ENCODE measurements at regions not wholly inside any gene's neighbourhood (a gene's known extent, or its start where the extent isn't known, plus 50 kb on each side); places are given as distances from the start of the nearest gene placed in this dataset.

DNA sequence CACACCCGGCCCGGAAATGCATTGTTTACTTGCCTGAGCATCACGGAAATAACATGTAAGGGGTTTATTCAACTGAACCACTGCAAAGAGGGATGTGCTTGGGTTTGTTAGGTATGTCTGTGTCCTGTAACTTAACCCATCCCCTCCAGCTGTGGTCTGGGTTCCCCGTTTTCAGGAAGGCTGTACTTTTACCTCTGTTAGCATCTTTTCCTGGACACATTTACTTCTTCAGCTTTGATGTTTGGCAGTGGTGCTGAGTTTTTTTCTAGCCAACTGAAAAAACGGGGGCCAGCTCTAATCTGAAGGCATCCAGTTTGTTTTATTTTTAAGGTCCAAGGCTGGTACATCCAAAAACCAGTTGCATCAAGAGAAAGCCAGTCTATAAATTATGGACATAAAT is 561.8 kb downstream of the BNC2 start:
- TF ChIP-seq, protein P1, sequence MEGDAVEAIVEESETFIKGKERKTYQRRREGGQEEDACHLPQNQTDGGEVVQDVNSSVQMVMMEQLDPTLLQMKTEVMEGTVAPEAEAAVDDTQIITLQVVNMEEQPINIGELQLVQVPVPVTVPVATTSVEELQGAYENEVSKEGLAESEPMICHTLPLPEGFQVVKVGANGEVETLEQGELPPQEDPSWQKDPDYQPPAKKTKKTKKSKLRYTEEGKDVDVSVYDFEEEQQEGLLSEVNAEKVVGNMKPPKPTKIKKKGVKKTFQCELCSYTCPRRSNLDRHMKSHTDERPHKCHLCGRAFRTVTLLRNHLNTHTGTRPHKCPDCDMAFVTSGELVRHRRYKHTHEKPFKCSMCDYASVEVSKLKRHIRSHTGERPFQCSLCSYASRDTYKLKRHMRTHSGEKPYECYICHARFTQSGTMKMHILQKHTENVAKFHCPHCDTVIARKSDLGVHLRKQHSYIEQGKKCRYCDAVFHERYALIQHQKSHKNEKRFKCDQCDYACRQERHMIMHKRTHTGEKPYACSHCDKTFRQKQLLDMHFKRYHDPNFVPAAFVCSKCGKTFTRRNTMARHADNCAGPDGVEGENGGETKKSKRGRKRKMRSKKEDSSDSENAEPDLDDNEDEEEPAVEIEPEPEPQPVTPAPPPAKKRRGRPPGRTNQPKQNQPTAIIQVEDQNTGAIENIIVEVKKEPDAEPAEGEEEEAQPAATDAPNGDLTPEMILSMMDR (IDR thresholded peaks at IDR 0.05; ENCODE audit: poor library complexity): no peak
- TF ChIP-seq EZH2 (IDR thresholded peaks at IDR 0.05; ENCODE audit: borderline replicate concordance) (no peak), EZH2phosphoT487 (IDR thresholded peaks at IDR 0.05; ENCODE audit: low read depth, severe bottlenecking, unreplicated experiment) (no peak)
